NCI-H1694 (cell line): ENCODE measurements at regions not wholly inside any gene's neighbourhood (a gene's known extent, or its start where the extent isn't known, plus 50 kb on each side); places are given as distances from the start of the nearest gene placed in this dataset.
"Not testable (repeated sequence)": the region's sequence is repeated elsewhere in the genome, so short reads cannot be mapped to it uniquely, and the experiment has no call there.

ENCODE experiments used
- DNase-seq: peaks from one replicate; lab custom pipeline; 2025; lab: John Stamatoyannopoulos, UW

- no peak for DNase-seq
These were observed 351.5 kb upstream of the KLF4 start for GRCh38 chr9:107841076-107841475.

GRCh38 chr9:107839371-107839770 is 349.8 kb upstream of the KLF4 start:
- no peak for DNase-seq

GRCh38 chr9:107838766-107839165 is 349.2 kb upstream of the KLF4 start:
- no peak for DNase-seq

GRCh38 chr9:107836300-107836699 is 346.7 kb upstream of the KLF4 start:
- no peak for DNase-seq

GRCh38 chr9:107833295-107833694 is 343.7 kb upstream of the KLF4 start:
- DNase-seq: no peak

GRCh38 chr9:107832871-107833270 is 343.3 kb upstream of the KLF4 start:
- no peak for DNase-seq

GRCh38 chr9:107830479-107830878 is 340.9 kb upstream of the KLF4 start:
- no peak for DNase-seq

GRCh38 chr9:107827884-107828283 is 338.3 kb upstream of the KLF4 start:
- no peak for DNase-seq

- DNase-seq: no peak
These were observed 337.7 kb upstream of the KLF4 start for GRCh38 chr9:107827304-107827703.

- not testable (repeated sequence) for DNase-seq
These were observed 337.1 kb upstream of the KLF4 start for GRCh38 chr9:107826688-107826983.

- no peak for DNase-seq
These were observed 335.0 kb upstream of the KLF4 start for GRCh38 chr9:107824556-107824955.

- no peak for DNase-seq
These were observed 330.4 kb upstream of the KLF4 start for GRCh38 chr9:107819772-107820565.

- not testable (repeated sequence) for DNase-seq
These were observed 328.9 kb upstream of the KLF4 start for GRCh38 chr9:107818503-107818829.

- not testable (repeated sequence) for DNase-seq
These were observed 328.3 kb upstream of the KLF4 start for GRCh38 chr9:107817595-107818502.

- DNase-seq: no peak
These were observed 327.0 kb upstream of the KLF4 start for GRCh38 chr9:107816561-107817021.

GRCh38 chr9:107815782-107816560 is 326.4 kb upstream of the KLF4 start:
- no peak for DNase-seq

GRCh38 chr9:107813287-107813686 is 323.7 kb upstream of the KLF4 start:
- DNase-seq: no peak

- DNase-seq: no peak
These were observed 320.9 kb upstream of the KLF4 start for GRCh38 chr9:107810461-107810961.

GRCh38 chr9:107809871-107810460 is 320.4 kb upstream of the KLF4 start:
- no peak for DNase-seq

- DNase-seq: no peak
These were observed 317.6 kb upstream of the KLF4 start for GRCh38 chr9:107807183-107807582.

- no peak for DNase-seq
These were observed 315.6 kb upstream of the KLF4 start for GRCh38 chr9:107805201-107805600.

- DNase-seq: no peak
These were observed 304.7 kb upstream of the KLF4 start for GRCh38 chr9:107794259-107794658.
